Omental fat pad (tissue), 3 donors: ENCODE measurements at regions not wholly inside any gene's neighbourhood (a gene's known extent, or its start where the extent isn't known, plus 50 kb on each side); places are given as distances from the start of the nearest gene placed in this dataset.

ENCODE experiments used
- ATAC-seq: fragments of 150-250 bp; one replicate; pipeline ENCODE4 v1.9.1; 2016; ENCODE audit warnings: mild to moderate bottlenecking, moderate library complexity; ENCODE audit not compliant: low FRiP score
- DNase-seq: peaks from one replicate; pipeline ENCODE4 v3.0.0-alpha.2; 2019; ENCODE audit warnings: low spot score
- CTCF ChIP-seq, 3 donors: fragments of 450-650 bp; IDR thresholded peaks; one replicate each; pipeline ENCODE4 v1.5.1; 2016 to 2017; ENCODE audit warnings: antibody characterized with exemption in 3 of 3, mild to moderate bottlenecking in 3 of 3, moderate library complexity in 2 of 3

DNA sequence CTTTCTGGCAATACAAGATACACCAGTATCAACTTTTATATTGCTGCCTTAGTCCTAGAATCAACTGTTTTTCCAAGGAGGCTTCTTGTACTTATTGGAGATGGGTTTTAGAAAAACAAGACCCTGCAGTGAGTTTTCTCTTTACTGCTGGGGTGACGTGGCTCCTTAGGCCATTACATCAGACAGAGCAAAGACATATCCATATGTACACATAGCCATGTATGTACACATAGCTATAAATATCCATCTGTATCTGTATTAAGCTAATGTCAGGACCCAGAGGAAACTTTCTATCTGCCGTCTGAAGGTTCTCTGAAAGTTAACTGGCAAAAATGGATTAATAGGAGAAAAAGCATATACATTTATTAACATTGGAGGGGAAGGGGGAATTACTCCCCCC, 607.4 kb downstream of the POM121L12 start:
- no peak for TF ChIP-seq CTCF (IDR thresholded peaks at IDR 0.05)
- no peak for DNase-seq
- no peak for ATAC-seq

DNA sequence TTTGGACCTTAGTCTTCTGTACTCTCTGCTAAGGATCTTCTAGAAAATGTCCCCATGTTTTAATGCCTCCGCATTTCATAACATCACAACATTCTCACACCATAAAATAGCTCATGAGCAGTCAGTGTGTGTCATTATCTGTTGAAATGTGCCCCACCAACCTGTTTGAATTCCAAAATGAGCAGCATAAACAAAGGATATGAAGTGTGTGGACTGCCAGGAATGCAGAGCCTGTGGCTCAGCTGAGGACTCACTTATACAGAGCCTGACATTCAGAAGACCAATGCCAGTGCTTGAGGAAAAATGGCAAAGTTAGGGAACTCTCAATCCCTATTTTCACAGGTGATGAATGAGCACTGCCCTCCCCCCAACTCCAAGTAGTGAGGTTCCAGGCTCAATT, 621.4 kb downstream of the POM121L12 start:
- DNase-seq (no peak), ATAC-seq (no peak)
- no peak for TF ChIP-seq CTCF (IDR thresholded peaks at IDR 0.05)

GRCh38 chr7:53657586-53657985, 622.2 kb downstream of the POM121L12 start:
- TF ChIP-seq CTCF (IDR thresholded peaks at IDR 0.05) = no peak
- ATAC-seq (no peak), DNase-seq (no peak)

GRCh38 chr7:53658951-53659350, 623.5 kb downstream of the POM121L12 start:
- TF ChIP-seq CTCF (IDR thresholded peaks at IDR 0.05) = no peak
- no peak for ATAC-seq
- DNase-seq = no peak

- ATAC-seq = no peak
- DNase-seq = no peak
- no peak for TF ChIP-seq CTCF (IDR thresholded peaks at IDR 0.05)
Measured at GRCh38 chr7:53661645-53662217, 626.3 kb downstream of the POM121L12 start.

DNA sequence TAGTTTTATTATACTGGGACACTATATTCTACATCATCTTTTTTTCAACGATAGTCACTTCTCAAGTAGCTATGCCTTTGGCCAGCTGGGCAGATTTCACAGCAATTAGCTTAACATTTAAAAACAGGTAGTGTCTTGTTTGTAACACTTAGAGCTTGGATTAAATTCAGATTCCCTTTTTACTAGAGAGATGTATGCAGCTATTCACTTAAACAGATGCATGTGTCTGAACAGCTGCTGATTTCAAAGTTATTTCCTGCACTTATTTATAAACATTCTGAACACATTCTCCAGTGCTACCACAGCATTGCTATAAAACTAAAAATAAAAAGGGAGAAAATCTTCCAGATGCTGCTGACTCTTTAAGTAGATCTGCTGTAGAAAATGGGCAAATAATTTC, 637.2 kb downstream of the POM121L12 start:
- DNase-seq (no peak), ATAC-seq (no peak)
- no peak for TF ChIP-seq CTCF (IDR thresholded peaks at IDR 0.05)

DNA sequence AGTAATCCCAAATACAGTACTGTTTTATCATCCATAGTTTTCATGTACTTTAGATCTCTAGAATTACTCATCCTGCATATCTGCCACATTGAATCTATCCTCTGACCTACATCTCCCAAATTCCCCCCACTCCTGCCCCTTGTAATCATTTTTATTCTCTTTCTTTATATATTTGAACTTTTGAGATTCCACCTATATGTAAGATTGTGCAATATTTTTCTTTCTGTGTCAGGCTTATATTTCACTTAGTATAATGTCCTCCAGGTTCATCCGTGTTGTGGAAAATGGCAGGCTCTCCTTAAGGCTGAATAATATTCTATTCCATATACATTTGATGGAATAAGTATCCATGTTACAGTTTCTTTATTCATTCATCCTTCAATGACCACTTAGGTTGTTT, 640.4 kb downstream of the POM121L12 start:
- no peak for TF ChIP-seq CTCF (IDR thresholded peaks at IDR 0.05)
- ATAC-seq (no peak), DNase-seq (no peak)
